Caki2 (cell line): ENCODE measurements at regions not wholly inside any gene's neighbourhood (a gene's known extent, or its start where the extent isn't known, plus 50 kb on each side); places are given as distances from the start of the nearest gene placed in this dataset.
"Not testable (repeated sequence)": the region's sequence is repeated elsewhere in the genome, so short reads cannot be mapped to it uniquely, and the experiment has no call there.

ENCODE experiments used
- DNase-seq: peaks from one replicate; pipeline ENCODE4 v3.0.0-alpha.2; 2015; ENCODE audit warnings: low read depth
- in situ Hi-C: cut with HindIII; loops from 2 replicates; pipeline ENCODE4 v1.10.0; 2016; ENCODE audit warnings: low sequenced_read_pairs, low pct_unique_long_range_greater_than_20kb, mixed read lengths

GRCh38 chr10:63920926-63921325 lies 399.7 kb downstream of the REEP3 start:
- in situ Hi-C loops: no loop called here
- DNase-seq: no peak

- no peak for DNase-seq
- in situ Hi-C loops: no loop called here
Observed at GRCh38 chr10:63921908-63922467, 400.8 kb downstream of the REEP3 start.

- no peak for DNase-seq
- in situ Hi-C loops: no loop called here
Observed at GRCh38 chr10:63922468-63923284, 401.5 kb downstream of the REEP3 start.

DNA sequence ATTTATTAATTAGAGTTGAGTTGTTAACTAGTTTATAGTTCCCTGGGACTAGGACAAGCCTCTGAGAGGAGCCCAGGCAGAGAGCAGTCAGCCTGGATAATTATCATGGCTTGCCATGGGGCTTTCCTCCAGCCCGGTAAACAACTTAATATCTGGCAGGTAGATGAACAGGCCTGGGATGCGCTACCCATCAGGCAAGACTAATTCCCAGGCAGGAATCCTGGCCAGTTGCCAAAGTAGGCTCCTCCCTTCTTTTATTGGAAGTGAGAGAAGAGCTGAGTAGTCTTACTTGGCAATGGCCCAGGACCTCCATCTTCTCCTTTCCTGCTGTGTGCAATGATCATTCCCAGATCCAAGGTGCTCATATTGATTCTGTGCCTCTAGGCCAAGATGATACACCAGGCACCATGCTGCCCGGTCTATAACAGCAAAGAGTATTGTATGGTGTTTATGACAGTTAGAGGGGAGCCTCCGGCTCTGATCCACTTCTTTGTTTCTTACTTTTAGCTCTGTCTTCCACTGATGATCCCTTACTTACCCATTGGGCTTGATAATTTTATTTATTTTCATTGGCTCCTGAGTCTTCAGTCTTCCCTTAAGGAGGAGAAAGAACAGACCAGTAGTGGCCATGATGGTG lies 408.7 kb downstream of the REEP3 start:
- in situ Hi-C loops: no loop called here
- peak; percentile 18 for DNase-seq

DNA sequence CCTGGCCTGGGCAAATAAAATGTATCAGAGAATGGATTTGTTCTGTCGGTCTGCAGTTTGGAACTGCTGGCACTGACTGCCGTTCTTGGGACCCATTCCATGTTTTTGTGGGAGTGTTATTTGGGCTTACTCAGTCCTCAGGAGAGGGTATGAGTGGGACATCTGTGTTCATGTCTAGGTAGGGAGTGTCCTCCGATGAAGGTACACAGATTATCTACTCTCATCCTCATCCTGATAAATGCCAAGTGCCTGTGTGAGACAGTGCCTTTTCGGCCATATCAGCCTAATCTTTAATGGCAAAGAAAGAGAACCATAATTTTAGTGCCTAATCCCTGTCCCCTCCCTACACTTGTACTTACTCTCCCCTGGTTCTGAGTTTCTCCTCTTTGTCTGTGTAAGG lies 409.4 kb downstream of the REEP3 start:
- DNase-seq: no peak
- in situ Hi-C loops: no loop called here

DNA sequence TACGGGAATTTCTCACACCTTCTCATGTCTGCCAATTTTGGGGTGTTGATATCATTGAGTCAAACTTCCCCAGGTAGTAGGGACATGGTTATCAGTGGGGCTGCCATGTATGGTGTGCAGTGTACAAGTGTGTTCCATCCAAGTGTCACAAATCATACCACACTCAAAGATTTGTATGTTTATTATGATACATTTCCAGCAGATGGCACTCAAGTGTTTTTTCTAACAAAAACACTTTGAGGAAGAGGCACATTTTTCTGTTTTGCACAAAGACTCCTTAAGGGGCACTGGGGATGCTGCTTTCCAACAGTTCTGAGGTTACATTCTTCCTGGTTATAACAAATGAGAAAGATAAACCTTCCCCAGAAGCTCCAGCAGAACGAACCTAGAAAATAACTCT lies 414.5 kb downstream of the REEP3 start:
- in situ Hi-C loops: no loop called here
- DNase-seq: peak; percentile 2

GRCh38 chr10:63940277-63940922 lies 419.2 kb downstream of the REEP3 start:
- in situ Hi-C loops: no loop called here
- no peak for DNase-seq

DNA sequence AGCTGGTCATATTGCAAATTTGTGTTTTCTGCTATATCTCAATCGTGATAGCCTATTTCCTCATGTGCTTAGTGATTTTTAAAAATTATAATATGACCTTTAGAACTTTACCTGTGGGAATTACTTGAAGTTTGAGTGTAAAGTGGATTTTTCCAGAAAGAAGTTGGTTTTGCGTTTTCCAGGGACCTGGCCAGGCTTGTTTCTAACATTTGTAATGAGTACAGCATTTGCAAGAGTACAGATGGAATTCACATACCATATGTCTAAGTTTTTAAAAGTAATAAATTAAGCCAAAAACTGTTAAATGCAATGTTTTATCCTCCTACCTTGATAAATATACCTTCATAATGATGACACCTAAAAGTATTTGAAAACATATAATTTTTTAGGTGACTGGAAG lies 443.2 kb downstream of the REEP3 start:
- in situ Hi-C loops: no loop called here
- DNase-seq: no peak

DNA sequence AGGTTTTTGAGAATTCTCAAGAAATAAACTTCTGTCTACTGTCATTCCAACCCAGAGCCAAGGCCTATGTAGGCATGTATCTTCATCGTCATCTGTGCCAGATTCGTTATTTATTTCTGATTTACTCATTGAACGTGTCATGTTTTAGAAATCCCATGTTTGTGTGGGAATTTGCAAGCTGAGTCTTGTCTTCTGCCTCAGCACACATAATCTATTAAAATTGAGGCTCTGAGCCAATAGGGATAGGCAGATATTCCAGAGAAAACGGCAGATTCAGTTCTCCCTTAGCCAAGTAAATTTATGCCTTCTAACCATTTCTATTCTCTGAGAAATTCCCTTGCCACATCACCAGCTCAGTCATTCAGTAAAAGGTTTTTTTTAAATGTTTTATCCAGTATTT lies 444.6 kb downstream of the REEP3 start:
- in situ Hi-C loops: no loop called here
- DNase-seq: no peak

DNA sequence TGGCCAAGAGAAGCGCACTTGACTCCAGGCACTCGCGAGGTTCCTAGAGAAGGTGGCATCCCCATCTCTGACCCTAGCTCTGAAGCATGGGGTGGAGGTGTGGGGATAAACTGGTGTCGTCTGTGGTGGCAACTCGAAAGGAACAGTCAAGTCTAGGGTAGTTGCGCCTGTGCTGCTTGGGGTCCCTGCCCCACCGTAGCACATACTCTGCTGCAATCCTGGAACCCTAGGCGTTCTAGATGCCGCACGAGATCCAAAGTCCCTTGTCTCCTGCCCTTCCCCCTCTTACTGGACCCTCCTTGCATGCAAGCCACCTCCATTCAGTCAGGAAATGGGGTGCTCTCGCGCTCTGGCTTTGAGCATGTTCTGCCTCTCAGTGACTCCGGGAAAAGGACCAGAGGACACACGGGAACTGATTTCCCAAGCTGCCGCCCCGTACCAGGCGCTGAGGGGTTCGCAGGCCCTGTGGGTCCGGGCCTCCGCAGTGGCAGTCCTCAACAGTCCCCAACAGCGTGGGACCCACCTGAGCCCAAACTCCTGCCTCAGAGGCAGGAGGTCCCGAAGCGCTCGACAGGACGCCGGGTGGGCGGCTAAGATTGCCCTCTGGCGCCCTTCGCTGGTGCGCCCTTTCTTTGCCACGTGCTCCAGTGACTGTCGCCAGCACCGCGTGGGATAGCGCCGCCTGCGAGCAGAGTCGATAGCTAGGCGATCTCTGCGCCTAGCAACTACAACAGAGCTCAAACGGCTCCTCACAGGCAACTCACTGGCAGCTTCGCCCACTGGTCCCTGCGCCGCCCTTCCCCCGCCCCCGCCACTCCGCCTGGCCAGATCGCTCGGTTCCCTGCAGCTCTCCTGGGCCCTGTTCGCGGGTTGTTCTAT lies 452.0 kb downstream of the REEP3 start:
- in situ Hi-C loops: no loop called here
- no peak for DNase-seq

DNA sequence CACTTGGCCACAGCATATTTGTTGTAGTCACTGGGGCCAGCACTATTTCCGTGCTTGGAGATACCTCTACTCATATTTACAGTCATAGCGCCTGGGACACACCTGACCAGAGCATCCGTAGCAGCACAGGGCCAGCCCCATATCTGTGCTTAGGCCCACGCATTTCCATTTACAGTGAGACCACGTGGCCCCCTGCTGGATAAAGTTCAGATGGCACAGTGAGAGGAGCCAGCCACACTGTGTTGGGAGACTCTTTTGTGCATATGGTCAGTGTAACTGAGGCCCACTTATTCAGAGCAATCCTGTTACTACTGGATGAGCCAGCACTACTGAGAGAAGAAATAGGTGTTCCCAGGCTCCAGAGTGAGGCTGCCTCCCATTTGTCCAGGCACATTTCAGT lies 455.3 kb downstream of the REEP3 start:
- DNase-seq: no peak
- in situ Hi-C loops: no loop called here

DNA sequence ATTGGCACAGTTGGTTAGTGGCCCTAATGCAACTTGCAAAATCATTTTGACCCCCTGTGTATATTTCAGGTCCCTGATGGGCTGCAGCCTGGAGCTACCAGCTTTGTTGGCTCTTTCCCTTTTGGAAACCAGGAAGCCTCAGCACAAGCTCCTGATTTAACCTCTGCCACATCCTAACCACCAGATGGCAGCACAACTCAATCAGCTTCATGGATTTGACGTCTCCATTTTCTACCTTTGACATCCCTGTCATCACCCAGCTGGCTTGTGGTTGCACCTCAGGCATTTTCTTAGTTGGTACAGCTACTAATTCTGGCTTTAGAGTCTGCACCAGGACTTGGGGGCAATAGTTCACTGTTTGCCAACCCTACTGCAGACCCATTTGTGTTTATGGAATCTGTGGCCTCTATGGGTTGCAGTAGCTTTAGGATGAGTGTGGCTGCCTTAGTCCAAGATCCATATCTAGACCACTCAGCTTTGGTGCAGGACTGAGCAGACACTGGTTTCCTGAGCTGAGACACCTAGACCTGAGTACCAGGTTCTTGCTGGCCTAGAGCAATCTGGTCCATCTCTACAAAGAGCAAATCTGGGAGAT lies 456.2 kb downstream of the REEP3 start:
- in situ Hi-C loops: no loop called here
- peak; percentile 21 for DNase-seq

- in situ Hi-C loops, DNase-seq: not testable (repeated sequence)
Observed at GRCh38 chr10:63980870-63981269, 459.7 kb downstream of the REEP3 start.

DNA sequence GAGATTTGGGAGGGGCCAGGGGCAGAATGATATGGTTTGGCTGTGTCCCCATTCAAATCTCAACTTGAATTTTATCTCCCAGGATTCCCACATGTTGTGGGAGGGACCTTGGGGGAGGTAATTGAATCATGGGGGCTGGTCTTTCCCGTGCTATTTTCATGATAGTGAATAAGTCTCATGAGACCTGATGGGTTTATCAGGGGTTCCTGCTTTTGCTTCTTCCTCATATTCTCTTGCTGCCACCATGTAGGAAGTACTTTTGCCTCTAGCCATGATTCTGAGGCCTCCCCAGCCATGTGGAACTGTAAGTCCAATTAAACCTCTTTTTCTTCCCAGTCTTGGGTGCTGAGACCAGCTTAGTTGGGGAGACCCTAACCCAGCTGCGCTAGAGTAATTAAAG lies 462.9 kb downstream of the REEP3 start:
- DNase-seq, in situ Hi-C loops: not testable (repeated sequence)

- no peak for DNase-seq
- in situ Hi-C loops: no loop called here
Observed at GRCh38 chr10:63986536-63986935, 465.3 kb downstream of the REEP3 start.

- DNase-seq: no peak
- in situ Hi-C loops: no loop called here
Observed at GRCh38 chr10:63987212-63987611, 466.0 kb downstream of the REEP3 start.

- DNase-seq: no peak
- in situ Hi-C loops: no loop called here
Observed at GRCh38 chr10:63994371-63994770, 473.2 kb downstream of the REEP3 start.

- no peak for DNase-seq
- in situ Hi-C loops: no loop called here
Observed at GRCh38 chr10:64007157-64007556, 486.0 kb downstream of the REEP3 start.
